ENCODE measurements at regions not wholly inside any gene's neighbourhood (a gene's known extent, or its start where the extent isn't known, plus 50 kb on each side); places are given as distances from the start of the nearest gene placed in this dataset.
"Not testable (repeated sequence)": the region's sequence is repeated elsewhere in the genome, so short reads cannot be mapped to it uniquely, and the experiment has no call there.

GRCh38 chr1:238624776-238625175, 734.1 kb upstream of the ZP4 start:
- DNase-seq: no peak

GRCh38 chr1:238621405-238621804, 730.7 kb upstream of the ZP4 start:
- DNase-seq: no peak

GRCh38 chr1:238619652-238620051, 728.9 kb upstream of the ZP4 start:
- no peak for DNase-seq

- no peak for DNase-seq
Observed at GRCh38 chr1:238611406-238611805, 720.7 kb upstream of the ZP4 start.

- DNase-seq: no peak
Observed at GRCh38 chr1:238608144-238608543, 717.4 kb upstream of the ZP4 start.

GRCh38 chr1:238606896-238607295, 716.2 kb upstream of the ZP4 start:
- DNase-seq: no peak

- no peak for DNase-seq
Observed at GRCh38 chr1:238606457-238606856, 715.7 kb upstream of the ZP4 start.

- DNase-seq: no peak
Observed at GRCh38 chr1:238604357-238604756, 713.6 kb upstream of the ZP4 start.

- not testable (repeated sequence) for DNase-seq
Observed at GRCh38 chr1:238601604-238602003, 710.9 kb upstream of the ZP4 start.

GRCh38 chr1:238596703-238597102, 706.0 kb upstream of the ZP4 start:
- no peak for DNase-seq

GRCh38 chr1:238592621-238593020, 701.9 kb upstream of the ZP4 start:
- no peak for DNase-seq

- DNase-seq: no peak
Observed at GRCh38 chr1:238589843-238590435, 699.2 kb upstream of the ZP4 start.

- DNase-seq: no peak
Observed at GRCh38 chr1:238582816-238583215, 692.1 kb upstream of the ZP4 start.

GRCh38 chr1:238581332-238581731, 690.6 kb upstream of the ZP4 start:
- no peak for DNase-seq

GRCh38 chr1:238568735-238569134, 678.0 kb upstream of the ZP4 start:
- no peak for DNase-seq

- DNase-seq: no peak
Observed at GRCh38 chr1:238562341-238562740, 671.6 kb upstream of the ZP4 start.

- DNase-seq: no peak
Observed at GRCh38 chr1:238558746-238559145, 668.0 kb upstream of the ZP4 start.

- no peak for DNase-seq
Observed at GRCh38 chr1:238558156-238558555, 667.4 kb upstream of the ZP4 start.

- DNase-seq: no peak
Observed at GRCh38 chr1:238552271-238552670, 661.5 kb upstream of the ZP4 start.

GRCh38 chr1:238549137-238549536, 658.4 kb upstream of the ZP4 start:
- no peak for DNase-seq

- DNase-seq: no peak
Observed at GRCh38 chr1:238546118-238546517, 655.4 kb upstream of the ZP4 start.

GRCh38 chr1:238537641-238538040, 646.9 kb upstream of the ZP4 start:
- no peak for DNase-seq

- DNase-seq: no peak
Observed at GRCh38 chr1:238530209-238530851, 639.6 kb upstream of the ZP4 start.

- DNase-seq: no peak
Observed at GRCh38 chr1:238517711-238518110, 627.0 kb upstream of the ZP4 start.

GRCh38 chr1:238501290-238501689, 610.6 kb upstream of the ZP4 start:
- DNase-seq: no peak

All from stimulated activated CD4-positive, alpha-beta T cell treated with anti-CD3 and anti-CD28 coated beads, Interleukin-12 subunit alpha, Interleukin-12 subunit beta, amount 100 ng/mL, for 4 hours (primary cell).